MCF 10A (cell line): ENCODE measurements at regions not wholly inside any gene's neighbourhood (a gene's known extent, or its start where the extent isn't known, plus 50 kb on each side); places are given as distances from the start of the nearest gene placed in this dataset.

Experiments used
- BruUV-seq: library from RNA; stranded (reverse); fragments of 400-500 nt; replicated peaks from 2 replicates; lab custom pipeline; 2021; lab: Mats Ljungman, UMichigan
- CTCF ChIA-PET: fragments of 300-600 bp; sonication (Branson Sonifier 250); formaldehyde crosslinking; extraction: SDS; loops from one replicate; lab custom pipeline; 2021; ENCODE audit warnings: antibody characterized with exemption, inconsistent platforms; lab: Yijun Ruan, JAX
- POLR2A ChIA-PET: fragments of 300-600, 350-650 bp; sonication (Branson Sonifier 250); formaldehyde crosslinking; extraction: SDS; loops from one replicate; lab custom pipeline; 2020; ENCODE audit warnings: antibody characterized with exemption, inconsistent platforms; lab: Yijun Ruan, JAX
- DNase-seq: peaks from one replicate; pipeline ENCODE4 v3.0.0-alpha.2; 2018; ENCODE audit not compliant: unreplicated experiment
- H3K27ac Mint-ChIP-seq: one replicate; pipeline ENCODE4 v1.8.0; 2022; ENCODE audit warnings: mild to moderate bottlenecking, low read depth, mixed read lengths; ENCODE audit not compliant: unreplicated experiment
- H3K27me3 Mint-ChIP-seq: one replicate; pipeline ENCODE4 v1.8.0; 2022; ENCODE audit warnings: mixed read lengths; ENCODE audit not compliant: insufficient read depth, unreplicated experiment
- H3K36me3 Mint-ChIP-seq: one replicate; pipeline ENCODE4 v1.8.0; 2022; ENCODE audit warnings: mild to moderate bottlenecking, moderate library complexity, mixed read lengths; ENCODE audit not compliant: insufficient read depth, unreplicated experiment
- H3K4me1 Mint-ChIP-seq: one replicate; pipeline ENCODE4 v1.8.0; 2022; ENCODE audit warnings: mixed read lengths; ENCODE audit not compliant: insufficient read depth, unreplicated experiment
- H3K4me3 Mint-ChIP-seq: one replicate; pipeline ENCODE4 v1.8.0; 2022; ENCODE audit warnings: mild to moderate bottlenecking, moderate library complexity, mixed read lengths; ENCODE audit not compliant: unreplicated experiment
- H3K9me3 Mint-ChIP-seq: one replicate; pipeline ENCODE4 v1.8.0; 2022; ENCODE audit warnings: mixed read lengths; ENCODE audit not compliant: unreplicated experiment
- intact Hi-C: fragments of 100-400 bp; cut with micrococcal nuclease; formaldehyde crosslinking; loops from 2 replicates; pipeline ENCODE4 v1.14.1; 2022
- TF ChIP-seq, protein P1 (sequence below): fragments of 200-600 bp; IDR thresholded peaks from one replicate; pipeline ENCODE4 v1.8.0; 2022; ENCODE audit warnings: antibody characterized with exemption, mild to moderate bottlenecking; ENCODE audit not compliant: unreplicated experiment

DNA sequence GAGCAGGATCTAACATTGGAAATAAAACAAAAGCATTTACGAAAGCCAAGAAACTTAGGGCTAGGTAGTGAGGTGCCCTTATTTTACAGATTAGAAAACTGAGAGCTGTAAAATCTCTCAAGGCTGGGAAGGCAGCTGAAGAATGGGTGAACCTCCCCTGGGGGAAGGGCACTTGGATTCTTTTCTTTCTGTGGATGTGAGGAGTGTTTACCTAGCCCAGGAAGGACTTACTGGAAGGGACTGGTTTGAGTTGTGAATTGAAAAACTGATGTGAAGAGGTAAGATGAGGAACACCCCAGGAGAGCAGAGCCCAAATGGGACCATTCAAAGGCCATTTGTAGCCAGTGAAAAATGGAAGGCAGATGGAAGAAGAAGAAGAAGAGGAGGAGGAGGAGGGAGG lies 74.7 kb upstream of the NGF start:
- intact Hi-C loops = no loop called here
- no peak for DNase-seq
- CTCF ChIA-PET = interaction anchor here (1.4 kb wide), 1 partner anchor 51 kb away, joined by 3 read pairs; no protein-coding TSS in a partner anchor
- Mint-ChIP-seq H3K4me3 (no peak overlapping the region), H3K36me3 (no peaks in the 10 kb centered on the region), H3K27ac (peak overlapping the region; percentile 59), H3K9me3 (no peaks in the 10 kb centered on the region), H3K27me3 (no peaks in the 10 kb centered on the region), H3K4me1 (peaks cover 18% of the 10 kb centered on the region)
- POLR2A ChIA-PET = interaction anchor here (2.0 kb wide), 1 partner anchor 111 kb away, joined by 6 read pairs; no protein-coding TSS in a partner anchor
- TF ChIP-seq, protein P1, sequence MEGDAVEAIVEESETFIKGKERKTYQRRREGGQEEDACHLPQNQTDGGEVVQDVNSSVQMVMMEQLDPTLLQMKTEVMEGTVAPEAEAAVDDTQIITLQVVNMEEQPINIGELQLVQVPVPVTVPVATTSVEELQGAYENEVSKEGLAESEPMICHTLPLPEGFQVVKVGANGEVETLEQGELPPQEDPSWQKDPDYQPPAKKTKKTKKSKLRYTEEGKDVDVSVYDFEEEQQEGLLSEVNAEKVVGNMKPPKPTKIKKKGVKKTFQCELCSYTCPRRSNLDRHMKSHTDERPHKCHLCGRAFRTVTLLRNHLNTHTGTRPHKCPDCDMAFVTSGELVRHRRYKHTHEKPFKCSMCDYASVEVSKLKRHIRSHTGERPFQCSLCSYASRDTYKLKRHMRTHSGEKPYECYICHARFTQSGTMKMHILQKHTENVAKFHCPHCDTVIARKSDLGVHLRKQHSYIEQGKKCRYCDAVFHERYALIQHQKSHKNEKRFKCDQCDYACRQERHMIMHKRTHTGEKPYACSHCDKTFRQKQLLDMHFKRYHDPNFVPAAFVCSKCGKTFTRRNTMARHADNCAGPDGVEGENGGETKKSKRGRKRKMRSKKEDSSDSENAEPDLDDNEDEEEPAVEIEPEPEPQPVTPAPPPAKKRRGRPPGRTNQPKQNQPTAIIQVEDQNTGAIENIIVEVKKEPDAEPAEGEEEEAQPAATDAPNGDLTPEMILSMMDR = no peak
- no TSS peak for BruUV-seq

- intact Hi-C loops = no loop called here
- peak; percentile 54 for DNase-seq
- Mint-ChIP-seq H3K36me3 (no peaks in the 10 kb centered on the region), H3K27me3 (no peaks in the 10 kb centered on the region), H3K9me3 (no peaks in the 10 kb centered on the region), H3K4me3 (no peak overlapping the region), H3K4me1 (peaks cover 18% of the 10 kb centered on the region), H3K27ac (peak overlapping the region; percentile 59)
- CTCF ChIA-PET = interaction anchor here (0.6 kb wide), 1 partner anchor 150 kb away, joined by 3 read pairs; no protein-coding TSS in a partner anchor
- no TSS peak for BruUV-seq
- TF ChIP-seq, protein P1 = no peak
- POLR2A ChIA-PET = interaction anchor here (2.0 kb wide), 1 partner anchor 110 kb away, joined by 6 read pairs; no protein-coding TSS in a partner anchor
Measured at GRCh38 chr1:115412286-115412685, 74.2 kb upstream of the NGF start.

DNA sequence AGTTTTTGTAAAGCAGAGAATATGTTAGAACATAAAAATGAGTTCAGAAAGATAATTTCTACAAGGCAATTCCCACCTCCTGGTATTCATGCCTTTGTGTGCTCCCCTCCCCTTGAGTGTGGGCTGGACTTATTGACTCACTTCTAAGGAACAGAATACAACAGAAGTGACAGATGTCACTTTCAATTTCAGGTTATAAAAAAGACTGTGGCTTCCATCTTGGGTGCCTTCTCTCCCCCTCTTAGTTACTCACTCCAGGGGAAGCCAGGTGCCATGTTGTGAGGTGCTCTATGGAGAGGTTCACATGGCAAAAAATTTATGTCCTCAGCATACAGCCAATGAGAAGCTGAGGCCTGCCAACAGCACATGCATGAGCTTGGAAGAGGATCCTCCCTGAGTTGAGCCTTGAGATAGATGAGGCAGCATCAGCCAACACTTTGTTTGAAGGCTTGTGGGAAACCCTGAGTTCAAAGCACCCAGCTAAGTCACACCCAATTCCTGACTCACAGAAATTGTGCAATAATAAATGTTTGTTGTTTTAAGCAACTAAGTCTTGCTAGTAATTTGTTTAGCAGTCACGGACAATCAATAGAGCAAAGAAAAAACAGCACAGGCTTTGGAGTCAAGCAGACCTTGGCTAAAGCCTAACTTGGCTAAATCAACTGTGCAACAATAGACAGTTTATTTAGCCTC lies 73.5 kb upstream of the NGF start:
- DNase-seq = peak; percentile 88
- no TSS peak for BruUV-seq

More for the DNA sequence above, 73.5 kb upstream of the NGF start:
- Mint-ChIP-seq H3K36me3 (no peaks in the 10 kb centered on the region), H3K27me3 (no peaks in the 10 kb centered on the region), H3K4me3 (no peak overlapping the region), H3K9me3 (no peaks in the 10 kb centered on the region), H3K27ac (no peak overlapping the region), H3K4me1 (peaks cover 18% of the 10 kb centered on the region)
- ChIA-PET POLR2A (interaction anchor here (0.7 to 2.0 kb wide), 5 partner anchors 12 to 110 kb away, joined by 3 to 6 read pairs (median 3); no protein-coding TSS in a partner anchor), CTCF (interaction anchor here (0.6 kb wide), 1 partner anchor 151 kb away, joined by 3 read pairs; no protein-coding TSS in a partner anchor)
- TF ChIP-seq, protein P1 = no peak
- intact Hi-C loops = no loop called here
